Endothelial cell of umbilical vein (primary cell): ENCODE measurements at regions not wholly inside any gene's neighbourhood (a gene's known extent, or its start where the extent isn't known, plus 50 kb on each side); places are given as distances from the start of the nearest gene placed in this dataset.

Experiments used
- BruUV-seq: library from RNA; stranded (reverse); fragments of 400-500 nt; replicated peaks from 2 replicates; lab custom pipeline; 2021; lab: Mats Ljungman, UMichigan
- CTCF ChIA-PET: fragments of 300-600, 350-600 bp; sonication (Branson Sonifier 250); formaldehyde crosslinking; loops from one replicate; lab custom pipeline; 2021; ENCODE audit warnings: antibody characterized with exemption, inconsistent platforms; lab: Charles Lee
- POLR2A ChIA-PET: fragments of 300-600, 350-600 bp; sonication (Branson Sonifier 250); formaldehyde crosslinking; loops from one replicate; lab custom pipeline; 2021; ENCODE audit warnings: antibody characterized with exemption, inconsistent platforms; lab: Charles Lee
- DNase-seq: peaks from one replicate; pipeline ENCODE4 v3.0.0-alpha.2; 2011; ENCODE audit warnings: low read depth, low spot score
- FAIRE-seq: peaks from 2 replicates; lab custom pipeline; 2011; peaks lifted over from hg19 to GRCh38; lab: Jason Lieb, UNC
- H2AFZ ChIP-seq: 2 replicates; pipeline ENCODE4 v1.6.0; 2012; ENCODE audit warnings: low read depth, low read length, control low read depth, inconsistent platforms
- H3K27ac ChIP-seq: 2 replicates; pipeline ENCODE4 v1.5.1; 2011; ENCODE audit warnings: low read depth, mild to moderate bottlenecking, control low read depth, low read length, moderate library complexity; ENCODE audit not compliant: insufficient read depth
- H3K27me3 ChIP-seq, 2 experiments: 2 replicates each; pipeline versions ENCODE4 v1.6.0 to v1.6.1; 2011; ENCODE audit warnings: low read length in 2 of 2, mixed read lengths in 1 of 2; ENCODE audit not compliant: control insufficient read depth in 2 of 2, insufficient read depth in 2 of 2
- H3K36me3 ChIP-seq, 2 experiments: 2 replicates in 1 of 2; 3 replicates in 1 of 2; pipeline ENCODE4 v1.5.1; 2011; ENCODE audit warnings: low read length in 2 of 2, mild to moderate bottlenecking in 1 of 2, moderate library complexity in 1 of 2; ENCODE audit not compliant: control insufficient read depth in 2 of 2, insufficient read depth in 2 of 2; ENCODE audit errors: extremely low read depth in 1 of 2
- H3K4me1 ChIP-seq: 3 replicates; pipeline ENCODE4 v1.5.1; 2011; ENCODE audit warnings: mild to moderate bottlenecking, low read length; ENCODE audit not compliant: control insufficient read depth, insufficient read depth; ENCODE audit errors: extremely low read depth
- H3K4me2 ChIP-seq: 2 replicates; pipeline ENCODE4 v1.6.1; 2011; ENCODE audit warnings: low read length, control low read depth, mixed read lengths; ENCODE audit not compliant: insufficient read depth
- H3K4me3 ChIP-seq, 3 experiments: fragments of 200-600 bp in 1 of 3; sonication (generic), shearing (Covaris generic) in 1 of 3; replicated peaks in 1 of 3; 2 replicates each; pipeline ENCODE4 v1.5.1; 2011 to 2016; ENCODE audit warnings: control low read depth in 3 of 3, low read length in 3 of 3, mild to moderate bottlenecking in 2 of 3, inconsistent platforms in 1 of 3, low read depth in 1 of 3, moderate library complexity in 1 of 3; ENCODE audit not compliant: insufficient read depth in 1 of 3
- H3K79me2 ChIP-seq: 2 replicates; pipeline ENCODE4 v1.6.0; 2012; ENCODE audit warnings: low read length, inconsistent platforms; ENCODE audit not compliant: control insufficient read depth, insufficient read depth
- H3K9ac ChIP-seq: replicated peaks from 2 replicates; pipeline ENCODE3; 2011; ENCODE audit warnings: low read length, control low read depth; ENCODE audit not compliant: insufficient read depth; ENCODE audit errors: extremely low read depth
- H3K9me1 ChIP-seq: replicated peaks from 3 replicates; pipeline ENCODE4 v1.6.0; 2011; ENCODE audit warnings: mild to moderate bottlenecking, low read length; ENCODE audit not compliant: control insufficient read depth, insufficient read depth; ENCODE audit errors: extremely low read depth
- H3K9me3 ChIP-seq: replicated peaks from 2 replicates; pipeline ENCODE4 v1.5.1; 2012; ENCODE audit warnings: low read length, inconsistent platforms; ENCODE audit not compliant: control insufficient read depth, insufficient read depth
- H4K20me1 ChIP-seq: replicated peaks from 2 replicates; pipeline ENCODE3; 2011; ENCODE audit warnings: mild to moderate bottlenecking, low read length; ENCODE audit not compliant: control insufficient read depth, insufficient read depth; ENCODE audit errors: extremely low read depth
- CTCF ChIP-seq, 2 donors: IDR thresholded peaks; 1 replicate in 1 of 2; 2 replicates in 1 of 2; pipeline ENCODE4 v1.5.1; 2011; ENCODE audit warnings: low read length in 2 of 2, mild to moderate bottlenecking in 2 of 2, moderate library complexity in 2 of 2, control low read depth in 1 of 2, inconsistent platforms in 1 of 2, low read depth in 1 of 2; ENCODE audit not compliant: insufficient read depth in 1 of 2; ENCODE audit errors: extremely low read depth in 1 of 2
- EZH2 ChIP-seq: IDR thresholded peaks from 2 replicates; pipeline ENCODE4 v1.6.1; 2012; ENCODE audit warnings: borderline replicate concordance, low read depth, mild to moderate bottlenecking, moderate library complexity, low read length, inconsistent platforms; ENCODE audit not compliant: severe bottlenecking
- GATA2 ChIP-seq: IDR thresholded peaks from 2 replicates; pipeline ENCODE4 v1.7.0; 2011; ENCODE audit warnings: low read depth, mild to moderate bottlenecking, moderate library complexity, mixed read lengths, low read length; ENCODE audit not compliant: insufficient read length, insufficient read depth
- MYC ChIP-seq: IDR thresholded peaks from one replicate; pipeline ENCODE4 v1.6.1; 2011; ENCODE audit warnings: mild to moderate bottlenecking, low read depth, low read length
- POLR2A ChIP-seq: IDR thresholded peaks from 2 replicates; pipeline ENCODE4 v1.6.1; 2012; ENCODE audit warnings: low read depth, mild to moderate bottlenecking, control low read depth, low read length
- dilution Hi-C: fragments of 300-500 bp; cut with MboI; formaldehyde crosslinking; loops from one replicate; pipeline ENCODE4 v1.15.0; 2019; ENCODE audit warnings: low sequenced_read_pairs; ENCODE audit not compliant: extremely low pct_ligation_motif_present
- intact Hi-C: fragments of 100-400 bp; cut with micrococcal nuclease; formaldehyde crosslinking; loops from one replicate; pipeline ENCODE4 v1.10.0; 2022

- H4K20me1 ChIP-seq: no peaks in the 10 kb centered on the region
- no peak overlapping the region for H3K9ac ChIP-seq
- no peaks in the 10 kb centered on the region for H3K9me3 ChIP-seq
- TF ChIP-seq POLR2A (no peak), MYC (no peak), GATA2 (no peak), CTCF (IDR thresholded peaks at IDR 0.05; ENCODE audit: extremely low read depth in 1 of 2, insufficient read depth in 1 of 2, low read depth in 1 of 2, low read length in 2 of 2) (no peak), EZH2 (no peak)
- ChIA-PET CTCF (no interaction called here), POLR2A (no interaction called here)
- DNase-seq (no peak), FAIRE-seq (no peak)
- dilution Hi-C loops (no loop called here), intact Hi-C loops (no loop called here)
- H3K27ac ChIP-seq: no peak overlapping the region
- H3K4me1 ChIP-seq: no peaks in the 10 kb centered on the region
- no peaks in the 10 kb centered on the region for H3K79me2 ChIP-seq
- H3K4me2 ChIP-seq: no peak overlapping the region
- no peaks in the 10 kb centered on the region for H3K9me1 ChIP-seq
- no peaks in the 10 kb centered on the region for H3K36me3 ChIP-seq
- BruUV-seq: no TSS peak
- H2AFZ ChIP-seq: no peak overlapping the region
- H3K27me3 ChIP-seq: peaks cover 9 to 16% of the 10 kb centered on the region in 2 experiments
- H3K4me3 ChIP-seq: no peak overlapping the region
Measured at GRCh38 chr14:61911574-61911973, 149.4 kb downstream of the SNAPC1 start.

- POLR2A ChIA-PET: no interaction called here
Measured at GRCh38 chr14:61918998-61919397, 156.8 kb downstream of the SNAPC1 start.

More at GRCh38 chr14:61918998-61919397, 156.8 kb downstream of the SNAPC1 start:
- Histone ChIP-seq H3K9ac (no peak overlapping the region), H3K9me3 (no peaks in the 10 kb centered on the region), H3K4me3 (no peak overlapping the region), H3K36me3 (no peaks in the 10 kb centered on the region), H3K4me1 (no peaks in the 10 kb centered on the region), H3K27ac (no peak overlapping the region), H3K4me2 (no peak overlapping the region), H3K79me2 (no peaks in the 10 kb centered on the region), H3K9me1 (no peaks in the 10 kb centered on the region), H3K27me3 (peaks cover 2 to 14% of the 10 kb centered on the region in 2 experiments), H4K20me1 (no peaks in the 10 kb centered on the region), H2AFZ (no peak overlapping the region)
- dilution Hi-C loops (no loop called here), intact Hi-C loops (no loop called here)
- no peak for TF ChIP-seq GATA2
- CTCF ChIA-PET: no interaction called here
- no peak for DNase-seq
- FAIRE-seq: no peak
- BruUV-seq: no TSS peak
